Activated naive CD4-positive, alpha-beta T cell treated with anti-CD3 and anti-CD28 coated beads, Interleukin-2, amount 50 U/mL, for 72 hours (primary cell): ENCODE measurements at regions not wholly inside any gene's neighbourhood (a gene's known extent, or its start where the extent isn't known, plus 50 kb on each side); places are given as distances from the start of the nearest gene placed in this dataset.

Experiments used
- ATAC-seq, 2 donors: fragments of 150-1000 bp; cut with Tn5 transposase; 2 replicates each; pipeline ENCODE4 v1.10.0; 2021; ENCODE audit warnings: mild to moderate bottlenecking in 2 of 2, moderate library complexity in 2 of 2
- DNase-seq, 2 donors: peaks; one replicate each; pipeline ENCODE4 v3.0.0; 2021 to 2022; ENCODE audit warnings: low spot score in 2 of 2
- H3K27ac Mint-ChIP-seq, 2 donors: one replicate each; pipeline ENCODE4 v1.8.0; 2022; ENCODE audit warnings: mild to moderate bottlenecking in 2 of 2, mixed read lengths in 2 of 2
- H3K36me3 Mint-ChIP-seq, 2 donors: one replicate each; pipeline ENCODE4 v1.8.0; 2022; ENCODE audit warnings: mixed read lengths in 2 of 2
- H3K9me3 Mint-ChIP-seq, 2 donors: one replicate each; pipeline ENCODE4 v1.8.0; 2022; ENCODE audit warnings: mixed read lengths in 2 of 2

- DNase-seq (no peak), ATAC-seq (no peak)
- H3K27ac Mint-ChIP-seq, result no peak overlapping the region
- no peaks in the 10 kb centered on the region for H3K9me3 Mint-ChIP-seq
- H3K36me3 Mint-ChIP-seq, result no peaks in the 10 kb centered on the region
Observed at GRCh38 chr3:72698154-72698917, 149.9 kb downstream of the SHQ1 start.

GRCh38 chr3:72697717-72698116, 150.5 kb downstream of the SHQ1 start:
- ATAC-seq, result no peak
- Mint-ChIP-seq H3K27ac (no peak overlapping the region), H3K36me3 (no peaks in the 10 kb centered on the region), H3K9me3 (no peaks in the 10 kb centered on the region)
- no peak for DNase-seq

DNA sequence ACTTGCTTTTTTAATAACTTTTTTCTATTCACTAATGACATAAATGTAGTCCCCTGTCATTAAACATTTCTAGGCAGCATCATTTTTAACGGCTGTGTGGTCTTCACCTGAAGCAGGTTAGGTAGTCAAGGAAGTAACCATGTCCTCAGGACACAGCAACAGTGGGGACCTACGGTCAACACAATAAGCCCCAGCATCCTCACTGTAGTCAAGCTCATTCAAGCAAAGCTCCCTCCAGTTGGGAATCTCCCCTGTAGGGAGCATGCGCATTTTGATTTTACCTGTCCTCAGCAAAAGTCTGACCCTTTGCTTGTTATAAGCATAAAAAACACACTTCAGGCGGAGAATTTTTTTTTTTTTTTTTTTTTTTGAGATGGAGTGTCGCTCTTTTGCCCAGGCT, 151.4 kb downstream of the SHQ1 start:
- DNase-seq, result no peak
- ATAC-seq, result no peak
- Mint-ChIP-seq H3K27ac (no peak overlapping the region), H3K9me3 (no peaks in the 10 kb centered on the region), H3K36me3 (no peaks in the 10 kb centered on the region)

- DNase-seq (no peak), ATAC-seq (no peak)
- H3K27ac Mint-ChIP-seq, result no peak overlapping the region
- no peaks in the 10 kb centered on the region for H3K36me3 Mint-ChIP-seq
- no peaks in the 10 kb centered on the region for H3K9me3 Mint-ChIP-seq
Observed at GRCh38 chr3:72694398-72694797, 153.8 kb downstream of the SHQ1 start.

- ATAC-seq, result no peak
- Mint-ChIP-seq H3K36me3 (no peaks in the 10 kb centered on the region), H3K27ac (peak overlapping the region in 1 of 2 donors; percentile 72), H3K9me3 (no peaks in the 10 kb centered on the region)
- DNase-seq, result no peak
Observed at GRCh38 chr3:72692990-72693389, 155.3 kb downstream of the SHQ1 start.

DNA sequence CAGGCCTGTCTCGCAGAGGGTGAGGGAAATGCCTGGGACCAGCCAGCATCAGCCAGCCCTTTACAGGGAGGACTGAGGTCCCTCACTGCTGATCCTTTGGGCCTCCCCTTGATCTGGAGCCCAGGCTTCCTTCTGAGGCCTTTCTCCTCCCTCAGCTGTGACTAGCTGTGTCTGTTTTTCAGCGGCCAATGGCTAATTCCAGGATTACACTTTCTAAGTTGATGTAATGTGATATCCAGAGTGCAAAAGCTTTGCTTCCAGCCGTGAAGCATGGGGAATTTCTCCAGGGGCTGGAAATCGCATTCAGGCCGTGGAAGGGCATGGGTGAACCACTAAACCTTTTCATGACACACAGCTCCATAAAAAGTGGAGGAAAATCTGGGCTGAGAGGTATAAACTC, 157.6 kb downstream of the SHQ1 start:
- no peak overlapping the region for H3K27ac Mint-ChIP-seq
- H3K9me3 Mint-ChIP-seq, result no peaks in the 10 kb centered on the region
- DNase-seq, result no peak
- H3K36me3 Mint-ChIP-seq, result no peaks in the 10 kb centered on the region
- no peak for ATAC-seq

GRCh38 chr3:72682936-72683452, 165.3 kb downstream of the SHQ1 start:
- no peak overlapping the region for H3K27ac Mint-ChIP-seq
- DNase-seq (no peak), ATAC-seq (peak in 1 of 2 donors; percentile 32)
- H3K9me3 Mint-ChIP-seq, result peaks cover 0 to 8% of the 10 kb centered on the region in 2 donors
- peaks cover 4 to 6% of the 10 kb centered on the region in 2 donors for H3K36me3 Mint-ChIP-seq

DNA sequence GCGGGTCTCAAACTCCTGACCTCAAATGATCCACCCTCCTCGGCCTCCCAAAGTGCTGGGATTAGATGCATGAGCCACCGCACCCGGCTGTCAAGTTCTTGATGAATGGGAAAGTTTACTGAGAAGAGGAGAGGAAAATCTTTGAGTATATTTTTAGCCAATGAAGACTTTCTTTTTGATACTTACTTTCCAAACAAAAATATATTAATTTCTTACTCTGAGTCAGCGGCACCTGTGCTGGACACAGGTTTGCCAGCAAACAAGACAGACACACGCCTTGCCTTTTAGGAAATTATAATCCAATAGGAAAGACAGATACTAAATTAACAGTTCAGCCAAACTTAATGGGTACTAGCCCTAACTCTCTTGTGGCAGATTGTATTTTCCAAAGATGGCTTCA, 166.6 kb downstream of the SHQ1 start:
- peaks cover 0 to 8% of the 10 kb centered on the region in 2 donors for H3K9me3 Mint-ChIP-seq
- peaks cover 4 to 6% of the 10 kb centered on the region in 2 donors for H3K36me3 Mint-ChIP-seq
- H3K27ac Mint-ChIP-seq, result no peak overlapping the region

GRCh38 chr3:72680766-72681165, 167.5 kb downstream of the SHQ1 start:
- Mint-ChIP-seq H3K27ac (no peak overlapping the region), H3K9me3 (peaks cover 0 to 8% of the 10 kb centered on the region in 2 donors), H3K36me3 (peaks cover 4 to 6% of the 10 kb centered on the region in 2 donors)
- ATAC-seq (peak in 1 of 2 donors; percentile 4), DNase-seq (no peak)

More for the DNA sequence above, 166.6 kb downstream of the SHQ1 start:
- ATAC-seq (no peak), DNase-seq (no peak)

- DNase-seq, result no peak
- no peak overlapping the region for H3K27ac Mint-ChIP-seq
- peaks cover 4 to 6% of the 10 kb centered on the region in 2 donors for H3K36me3 Mint-ChIP-seq
- peaks cover 0 to 8% of the 10 kb centered on the region in 2 donors for H3K9me3 Mint-ChIP-seq
- no peak for ATAC-seq
Observed at GRCh38 chr3:72679540-72680198, 168.6 kb downstream of the SHQ1 start.

GRCh38 chr3:72678867-72679266, 169.4 kb downstream of the SHQ1 start:
- ATAC-seq (peak; percentile 40 to 43), DNase-seq (no peak)
- Mint-ChIP-seq H3K27ac (no peak overlapping the region), H3K9me3 (peaks cover 0 to 8% of the 10 kb centered on the region in 2 donors), H3K36me3 (peaks cover 4 to 6% of the 10 kb centered on the region in 2 donors)

DNA sequence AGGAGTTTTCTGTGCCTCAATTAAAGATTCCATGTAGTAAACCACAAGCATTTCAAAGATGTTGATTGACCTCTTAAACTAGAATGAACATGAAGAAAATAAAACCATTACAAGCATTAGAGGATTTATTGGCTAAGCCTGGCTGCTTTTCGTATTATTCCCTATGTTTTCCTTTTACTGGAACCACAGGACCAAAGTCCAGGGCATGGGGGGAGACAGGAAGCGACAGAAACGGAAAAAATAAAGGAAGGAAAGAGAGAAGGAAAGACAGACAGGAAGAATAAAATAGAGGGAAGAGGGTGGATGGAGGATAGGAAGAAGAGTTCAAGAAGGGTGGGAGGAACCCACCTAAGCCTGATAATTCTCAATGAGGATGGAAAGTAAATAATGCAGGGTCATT, 169.9 kb downstream of the SHQ1 start:
- DNase-seq, result no peak
- Mint-ChIP-seq H3K9me3 (peaks cover 0 to 8% of the 10 kb centered on the region in 2 donors), H3K27ac (no peak overlapping the region), H3K36me3 (peaks cover 4 to 6% of the 10 kb centered on the region in 2 donors)
- no peak for ATAC-seq

DNA sequence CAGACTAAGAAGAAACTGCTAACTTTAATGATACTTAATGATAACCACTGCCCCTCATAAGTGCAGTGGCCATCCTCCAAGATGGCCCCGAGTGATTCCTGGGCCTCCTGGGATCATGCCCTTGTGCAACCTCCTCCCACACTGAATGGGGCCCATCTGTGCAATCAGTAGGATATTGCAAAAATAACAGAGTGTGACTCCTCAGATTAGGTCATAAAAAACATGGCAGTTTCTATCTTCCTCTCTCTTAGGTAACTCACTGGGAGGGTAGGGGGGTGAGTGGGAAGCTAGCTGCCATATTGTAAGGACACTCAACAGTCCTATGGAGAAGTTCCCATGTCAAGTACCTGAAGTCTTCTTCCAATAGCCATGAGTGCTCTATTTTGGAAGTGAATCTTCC, 173.0 kb downstream of the SHQ1 start:
- H3K27ac Mint-ChIP-seq, result no peak overlapping the region

DNA sequence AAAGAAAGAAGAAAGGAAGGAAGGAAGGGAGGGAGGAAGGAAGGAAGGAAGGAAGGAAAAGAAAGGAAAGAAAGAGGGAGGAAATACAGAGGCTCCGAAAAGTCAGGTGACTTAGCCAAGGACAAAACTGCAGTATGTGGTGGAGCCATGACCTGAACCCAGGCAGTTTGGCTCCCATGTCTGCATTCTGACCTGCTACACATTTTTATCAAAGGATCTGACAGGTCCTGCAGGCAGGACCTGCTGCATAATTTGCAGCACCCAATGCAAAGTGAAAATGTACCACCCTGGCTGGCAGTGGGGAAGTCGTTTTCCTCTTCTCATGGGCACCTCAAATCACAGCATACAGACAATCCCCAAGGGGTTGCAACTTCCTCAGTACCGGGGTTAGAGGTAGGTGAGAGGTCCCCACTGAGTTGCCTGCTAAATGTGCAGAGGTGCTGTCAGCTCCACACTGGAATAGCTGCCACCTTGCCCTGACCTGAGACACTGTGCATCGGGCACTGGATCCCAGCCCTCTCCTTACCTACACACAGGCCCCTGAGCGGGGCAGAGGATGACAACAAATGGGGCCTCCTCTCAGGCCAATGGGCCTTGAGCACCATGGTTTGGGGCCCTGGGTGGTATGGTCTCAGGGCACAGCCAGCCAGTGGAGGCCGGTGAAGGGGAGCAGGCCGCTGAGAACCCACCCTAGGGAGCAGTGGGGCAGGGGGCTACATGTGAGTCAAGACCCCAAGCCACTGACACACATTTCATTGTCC, 175.1 kb downstream of the SHQ1 start:
- H3K9me3 Mint-ChIP-seq, result no peaks in the 10 kb centered on the region
- no peaks in the 10 kb centered on the region for H3K36me3 Mint-ChIP-seq
- DNase-seq (no peak), ATAC-seq (no peak)
- H3K27ac Mint-ChIP-seq, result no peak overlapping the region

More for the DNA sequence above, 173.0 kb downstream of the SHQ1 start:
- ATAC-seq (no peak), DNase-seq (no peak)
- no peaks in the 10 kb centered on the region for H3K36me3 Mint-ChIP-seq
- H3K9me3 Mint-ChIP-seq, result no peaks in the 10 kb centered on the region

DNA sequence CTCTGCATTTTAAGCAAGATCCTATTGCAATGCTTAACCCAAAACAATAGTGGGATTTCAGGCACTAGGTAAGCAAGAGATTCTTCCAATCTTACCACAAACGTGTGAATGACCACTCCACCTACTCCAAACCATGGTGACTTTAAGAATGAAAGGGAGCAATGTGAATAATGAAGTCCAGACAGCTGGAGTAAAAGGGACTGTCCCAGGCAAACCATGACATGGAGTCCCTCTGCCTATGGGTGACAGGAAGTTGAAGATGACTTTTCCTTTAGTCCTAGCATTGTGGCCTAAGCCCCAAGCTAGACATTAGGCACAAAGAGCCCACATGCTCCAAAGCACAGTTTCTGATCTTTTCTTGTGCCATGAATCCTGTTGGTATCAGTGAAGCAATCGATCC, 179.0 kb downstream of the SHQ1 start:
- ATAC-seq (peak in 1 of 2 donors; percentile 82), DNase-seq (no peak)
- H3K9me3 Mint-ChIP-seq, result no peaks in the 10 kb centered on the region
- H3K36me3 Mint-ChIP-seq, result no peaks in the 10 kb centered on the region
- no peak overlapping the region for H3K27ac Mint-ChIP-seq

DNA sequence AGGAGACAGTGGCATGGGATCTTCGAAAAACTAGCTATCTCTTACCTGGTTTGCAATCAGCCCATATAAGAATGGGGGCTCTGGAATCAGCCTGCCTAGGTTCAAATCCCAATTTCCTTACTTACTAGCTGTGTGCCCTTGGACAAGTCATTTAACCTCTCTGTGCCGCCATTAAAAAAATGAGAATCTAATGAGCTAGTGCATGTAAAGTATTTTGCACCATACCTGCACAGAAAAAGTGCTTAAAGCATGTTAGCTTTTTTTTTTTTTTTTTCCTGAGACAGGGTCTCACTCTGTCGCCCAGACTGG, 181.8 kb downstream of the SHQ1 start:
- Mint-ChIP-seq H3K27ac (no peak overlapping the region), H3K36me3 (no peaks in the 10 kb centered on the region)
- DNase-seq, result no peak

More for the DNA sequence above, 181.8 kb downstream of the SHQ1 start:
- no peak for ATAC-seq
- H3K9me3 Mint-ChIP-seq, result no peaks in the 10 kb centered on the region
